Sigmoid colon (tissue), 6 donors: ENCODE measurements at regions not wholly inside any gene's neighbourhood (a gene's known extent, or its start where the extent isn't known, plus 50 kb on each side); places are given as distances from the start of the nearest gene placed in this dataset.

Source experiments
- DNase-seq: peaks from one replicate; pipeline ENCODE4 v3.0.0-alpha.2; 2019
- H3K27ac ChIP-seq, 4 donors: fragments of 200-600 bp; sonication (generic); one replicate each; pipeline ENCODE4 v1.5.1; 2016 to 2019; ENCODE audit warnings: mild to moderate bottlenecking in 1 of 4
- H3K27me3 ChIP-seq, 3 donors: fragments of 200-600 bp; sonication (generic); one replicate each; pipeline ENCODE4 v1.5.1; 2019; ENCODE audit warnings: mild to moderate bottlenecking in 1 of 3
- H3K36me3 ChIP-seq, 4 donors: fragments of 200-600 bp; sonication (generic); one replicate each; pipeline ENCODE4 v1.5.1; 2016 to 2019
- H3K4me1 ChIP-seq, 4 donors: fragments of 200-600 bp; sonication (generic); one replicate each; pipeline ENCODE4 v1.5.1; 2017 to 2019
- H3K4me3 ChIP-seq, 4 donors: fragments of 200-600 bp; sonication (generic); one replicate each; pipeline ENCODE4 v1.5.1; 2017 to 2019; ENCODE audit warnings: mild to moderate bottlenecking in 2 of 4, moderate library complexity in 1 of 4
- H3K9me3 ChIP-seq, 4 donors: fragments of 200-600 bp in 3 of 4; sonication (generic) in 3 of 4; one replicate each; pipeline versions ENCODE4 v1.5.1 to v1.6.1; 2013 to 2019
- CTCF ChIP-seq, 4 experiments: fragments of 450-650 bp in 3 of 4; fragments of 200-600 bp in 1 of 4; IDR thresholded peaks; one replicate each; pipeline ENCODE4 v1.5.1; 2016 to 2019; ENCODE audit warnings: antibody characterized with exemption in 4 of 4, mild to moderate bottlenecking in 3 of 4, moderate library complexity in 2 of 4
- EP300 ChIP-seq, 4 donors: sonication (generic); formaldehyde crosslinking; IDR thresholded peaks; one replicate each; pipeline ENCODE4 v1.6.1; 2017; ENCODE audit warnings: antibody characterized with exemption in 4 of 4
- POLR2A ChIP-seq, 2 donors: fragments of 450-650 bp; IDR thresholded peaks; one replicate each; pipeline ENCODE4 v1.6.1; 2016; ENCODE audit warnings: antibody characterized with exemption in 2 of 2, mild to moderate bottlenecking in 2 of 2, moderate library complexity in 2 of 2
- POLR2AphosphoS5 ChIP-seq, 4 donors: sonication (generic); formaldehyde crosslinking; IDR thresholded peaks; one replicate each; pipeline ENCODE4 v1.6.1; 2017; ENCODE audit warnings: antibody characterized with exemption in 4 of 4
- WGBS, 2 donors: extraction: QIAGEN DNeasy Blood & Tissue Kit; methylation state at CpG; one replicate each; pipeline ENCODE4 v1.1.7; 2013; 5-methylcytosine and 5-hydroxymethylcytosine counted together
- intact Hi-C: fragments of 100-400 bp; cut with DNase I; formaldehyde crosslinking; loops from one replicate; pipeline ENCODE4 v1.15.1; 2023
- donor health status: healthy with polysubstance abuse.
- donor health status: healthy.

DNA sequence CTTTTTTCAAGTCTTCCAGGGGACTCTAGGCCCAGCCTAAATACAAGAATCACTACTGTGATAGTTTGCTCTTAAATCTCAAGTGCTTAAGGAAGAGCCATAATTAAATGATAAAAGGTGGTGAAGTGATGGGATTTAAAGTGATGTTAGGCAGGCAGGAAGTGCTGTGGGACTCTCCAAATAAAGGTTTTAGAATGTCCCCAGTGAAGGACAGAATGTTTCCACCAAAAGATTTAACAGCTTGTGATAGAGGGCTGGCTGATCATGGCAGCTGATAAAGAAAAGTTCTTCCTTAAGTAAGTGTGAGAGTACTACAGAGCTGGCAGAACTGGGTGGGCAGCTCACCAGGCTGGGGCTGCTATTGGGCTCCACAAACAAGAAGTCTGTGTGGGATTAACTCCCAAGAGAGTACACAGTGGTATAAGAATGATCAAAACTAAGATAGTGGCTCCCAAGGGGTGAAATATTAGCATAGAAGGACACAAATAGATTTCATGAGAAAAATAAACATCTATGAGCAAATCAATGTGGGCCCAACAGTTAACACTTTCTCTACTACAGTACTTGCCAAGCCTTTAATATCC lies 637.2 kb upstream of the CPEB2 start:
- no peak for DNase-seq
- H3K36me3 ChIP-seq, result no peaks in the 10 kb centered on the region
- no peak overlapping the region for H3K4me3 ChIP-seq
- TF ChIP-seq CTCF (IDR thresholded peaks at IDR 0.05), result no peak
- TF ChIP-seq POLR2AphosphoS5 (IDR thresholded peaks at IDR 0.05), result no peak
- no peak for TF ChIP-seq EP300 (IDR thresholded peaks at IDR 0.05)
- no peak for TF ChIP-seq POLR2A (IDR thresholded peaks at IDR 0.05)
- intact Hi-C loops, result no loop called here
- H3K27me3 ChIP-seq, result no peaks in the 10 kb centered on the region
- no peaks in the 10 kb centered on the region for H3K9me3 ChIP-seq
- no peaks in the 10 kb centered on the region for H3K4me1 ChIP-seq
- no peak overlapping the region for H3K27ac ChIP-seq

- no peak for DNase-seq
- Histone ChIP-seq H3K4me3 (no peak overlapping the region), H3K4me1 (no peaks in the 10 kb centered on the region), H3K36me3 (no peaks in the 10 kb centered on the region), H3K27ac (no peak overlapping the region), H3K9me3 (no peaks in the 10 kb centered on the region), H3K27me3 (no peaks in the 10 kb centered on the region)
- WGBS, 2 donors, result 66 to 72% methylated on average over 4 of the region's 4 CpGs
- TF ChIP-seq POLR2AphosphoS5 (IDR thresholded peaks at IDR 0.05) (no peak), POLR2A (IDR thresholded peaks at IDR 0.05) (no peak), CTCF (IDR thresholded peaks at IDR 0.05) (no peak), EP300 (IDR thresholded peaks at IDR 0.05) (no peak)
- intact Hi-C loops, result no loop called here
Observed at GRCh38 chr4:14368391-14368790, 633.9 kb upstream of the CPEB2 start.

DNA sequence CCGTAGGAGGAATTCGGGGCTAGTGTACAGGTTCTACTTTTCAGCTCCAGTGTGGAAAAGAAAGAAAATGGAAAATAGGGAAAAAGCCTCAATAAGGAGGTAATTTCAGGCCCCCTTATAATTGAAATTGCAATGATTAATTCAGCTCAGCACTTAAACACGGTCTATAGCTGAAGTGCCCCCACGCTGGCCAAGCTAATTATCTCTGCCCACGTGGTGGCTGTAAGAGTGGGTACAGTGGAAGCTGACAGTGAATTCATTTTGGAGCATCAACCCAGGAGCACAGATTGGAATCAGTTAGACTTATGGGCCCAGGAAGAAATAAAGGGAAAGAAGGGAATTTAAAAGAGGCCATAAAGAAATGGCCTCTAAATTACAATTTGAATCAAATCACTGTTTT lies 631.1 kb upstream of the CPEB2 start:
- Histone ChIP-seq H3K4me1 (no peaks in the 10 kb centered on the region), H3K27ac (no peak overlapping the region), H3K27me3 (no peaks in the 10 kb centered on the region), H3K36me3 (no peaks in the 10 kb centered on the region), H3K4me3 (no peak overlapping the region), H3K9me3 (no peaks in the 10 kb centered on the region)
- intact Hi-C loops, result no loop called here
- DNase-seq, result no peak
- 25 to 71% methylated on average over 5 of the region's 5 CpGs for WGBS, 2 donors
- TF ChIP-seq CTCF (IDR thresholded peaks at IDR 0.05), result no peak
- no peak for TF ChIP-seq POLR2AphosphoS5 (IDR thresholded peaks at IDR 0.05)
- no peak for TF ChIP-seq POLR2A (IDR thresholded peaks at IDR 0.05)
- no peak for TF ChIP-seq EP300 (IDR thresholded peaks at IDR 0.05)

GRCh38 chr4:14375816-14376215 lies 626.5 kb upstream of the CPEB2 start:
- Histone ChIP-seq H3K4me3 (no peak overlapping the region), H3K27ac (no peak overlapping the region), H3K9me3 (no peaks in the 10 kb centered on the region), H3K36me3 (no peaks in the 10 kb centered on the region), H3K27me3 (no peaks in the 10 kb centered on the region), H3K4me1 (no peaks in the 10 kb centered on the region)
- DNase-seq, result no peak
- WGBS, 2 donors, result 92 to 95% methylated on average over 5 of the region's 5 CpGs
- intact Hi-C loops, result no loop called here
- TF ChIP-seq POLR2AphosphoS5 (IDR thresholded peaks at IDR 0.05), result no peak
- TF ChIP-seq POLR2A (IDR thresholded peaks at IDR 0.05), result no peak

DNA sequence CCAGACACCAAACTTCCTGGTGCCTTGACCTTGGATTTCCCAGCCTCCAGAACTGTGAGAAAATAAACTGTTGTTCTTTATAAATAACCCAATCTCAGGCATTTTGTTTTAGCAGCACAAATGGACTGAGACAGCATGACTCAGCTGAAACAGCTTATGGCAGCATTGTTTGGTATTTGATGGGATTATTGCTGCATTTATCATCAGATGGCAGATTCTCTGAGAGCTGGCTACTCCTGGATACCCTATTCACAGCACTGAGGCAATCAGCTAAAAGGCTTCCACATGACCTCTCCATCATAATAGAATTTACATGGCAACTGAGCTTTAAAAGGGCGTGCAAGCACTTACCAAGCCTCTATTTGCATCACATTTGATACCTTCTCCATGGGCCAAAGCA lies 623.1 kb upstream of the CPEB2 start:
- intact Hi-C loops, result no loop called here
- H3K4me1 ChIP-seq, result no peaks in the 10 kb centered on the region
- H3K36me3 ChIP-seq, result no peaks in the 10 kb centered on the region
- H3K27me3 ChIP-seq, result no peaks in the 10 kb centered on the region
- TF ChIP-seq POLR2A (IDR thresholded peaks at IDR 0.05), result no peak
- no peak for TF ChIP-seq CTCF (IDR thresholded peaks at IDR 0.05)
- TF ChIP-seq POLR2AphosphoS5 (IDR thresholded peaks at IDR 0.05), result no peak
- no peak for TF ChIP-seq EP300 (IDR thresholded peaks at IDR 0.05)
- 87 to 88% methylated on average over 1 of the region's 1 CpG for WGBS, 2 donors
- DNase-seq, result no peak
- H3K4me3 ChIP-seq, result no peak overlapping the region
- no peak overlapping the region for H3K27ac ChIP-seq
- no peaks in the 10 kb centered on the region for H3K9me3 ChIP-seq
